Astrocyte (in vitro differentiated cells and primary cell): ENCODE measurements at regions not wholly inside any gene's neighbourhood (a gene's known extent, or its start where the extent isn't known, plus 50 kb on each side); places are given as distances from the start of the nearest gene placed in this dataset.

Experiments
- DNase-seq: peaks from one replicate; pipeline ENCODE4 v3.0.0-alpha.2; 2010; ENCODE audit warnings: low read depth
- FAIRE-seq: peaks from 2 replicates; lab custom pipeline; 2011; peaks lifted over from hg19 to GRCh38; lab: Jason Lieb, UNC
- H2AFZ ChIP-seq: 2 replicates; pipeline ENCODE4 v1.6.0; 2012; ENCODE audit warnings: low read depth, low read length, inconsistent platforms
- H3K27ac ChIP-seq: 2 replicates; pipeline ENCODE4 v1.5.1; 2011; ENCODE audit warnings: low read depth, low read length, inconsistent platforms
- H3K27me3 ChIP-seq: 2 replicates; pipeline ENCODE4 v1.6.0; 2011; ENCODE audit warnings: low read length, inconsistent platforms; ENCODE audit not compliant: insufficient read depth
- H3K36me3 ChIP-seq: 2 replicates; pipeline ENCODE4 v1.5.1; 2011; ENCODE audit warnings: low read length, inconsistent platforms; ENCODE audit not compliant: insufficient read depth
- H3K4me1 ChIP-seq: 2 replicates; pipeline ENCODE4 v1.5.1; 2011; ENCODE audit warnings: low read length, inconsistent platforms; ENCODE audit not compliant: insufficient read depth
- H3K4me2 ChIP-seq: 2 replicates; pipeline ENCODE4 v1.6.0; 2012; ENCODE audit warnings: low read length, inconsistent platforms
- H3K4me3 ChIP-seq: 2 replicates; pipeline ENCODE4 v1.5.1; 2011; ENCODE audit warnings: low read depth, mild to moderate bottlenecking, low read length, inconsistent platforms; ENCODE audit not compliant: insufficient read depth
- H3K79me2 ChIP-seq: 2 replicates; pipeline ENCODE4 v1.6.0; 2012; ENCODE audit warnings: mild to moderate bottlenecking, low read length, inconsistent platforms; ENCODE audit not compliant: insufficient read depth
- H3K9ac ChIP-seq: 2 replicates; pipeline ENCODE4 v1.6.0; 2012; ENCODE audit warnings: mild to moderate bottlenecking, low read length, inconsistent platforms
- H3K9me3 ChIP-seq: 2 replicates; pipeline ENCODE4 v1.5.1; 2012; ENCODE audit warnings: low read depth, mild to moderate bottlenecking, low read length, inconsistent platforms; ENCODE audit not compliant: insufficient read depth
- H4K20me1 ChIP-seq: 2 replicates; pipeline ENCODE4 v1.6.0; 2012; ENCODE audit warnings: low read length, inconsistent platforms; ENCODE audit not compliant: insufficient read depth
- H3K27ac Mint-ChIP-seq: one replicate; pipeline ENCODE4 v1.8.0; 2021; ENCODE audit warnings: mild to moderate bottlenecking, mixed read lengths; ENCODE audit not compliant: unreplicated experiment
- H3K27me3 Mint-ChIP-seq: one replicate; pipeline ENCODE4 v1.8.0; 2021; ENCODE audit warnings: low read depth, mixed read lengths; ENCODE audit not compliant: unreplicated experiment
- H3K36me3 Mint-ChIP-seq: one replicate; pipeline ENCODE4 v1.8.0; 2021; ENCODE audit warnings: low read depth, mixed read lengths; ENCODE audit not compliant: unreplicated experiment
- H3K4me1 Mint-ChIP-seq: one replicate; pipeline ENCODE4 v1.8.0; 2021; ENCODE audit warnings: low read depth, mixed read lengths; ENCODE audit not compliant: unreplicated experiment
- H3K4me3 Mint-ChIP-seq: one replicate; pipeline ENCODE4 v1.8.0; 2021; ENCODE audit warnings: mild to moderate bottlenecking, moderate library complexity, mixed read lengths; ENCODE audit not compliant: unreplicated experiment
- H3K9me3 Mint-ChIP-seq: one replicate; pipeline ENCODE4 v1.8.0; 2021; ENCODE audit warnings: mild to moderate bottlenecking, mixed read lengths; ENCODE audit not compliant: unreplicated experiment
- EZH2 ChIP-seq: IDR thresholded peaks from 2 replicates; pipeline ENCODE4 v1.6.1; 2012; ENCODE audit warnings: mild to moderate bottlenecking, low read length, inconsistent platforms; ENCODE audit not compliant: insufficient read depth
- TF ChIP-seq, protein P1 (sequence below): IDR thresholded peaks from 2 replicates; pipeline ENCODE4 v1.5.1; 2011; ENCODE audit warnings: low read depth, mild to moderate bottlenecking, inconsistent platforms, low read length, moderate library complexity; ENCODE audit not compliant: insufficient read depth

DNA sequence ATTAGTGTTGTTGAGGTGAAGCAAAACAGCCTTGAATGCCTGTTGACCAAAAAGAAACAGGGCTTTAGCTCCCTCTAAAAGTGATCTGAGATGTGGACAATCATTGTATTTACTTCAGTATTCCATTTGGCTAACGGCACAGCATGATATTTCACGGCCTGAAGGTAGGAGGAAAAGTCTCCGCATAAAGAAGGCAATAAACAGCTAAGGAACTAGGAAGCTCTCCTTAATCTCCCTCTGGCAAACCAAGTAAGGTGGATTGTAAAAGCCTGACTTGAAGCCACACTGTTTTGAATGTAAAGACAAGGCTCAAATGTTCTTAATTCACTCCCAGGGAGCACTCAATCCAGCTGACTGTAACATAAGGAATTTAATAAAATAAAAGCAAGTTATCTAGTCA, 160.0 kb upstream of the ZNF804B start:
- no peak overlapping the region for H3K27ac Mint-ChIP-seq
- no peaks in the 10 kb centered on the region for H3K36me3 Mint-ChIP-seq
- DNase-seq (no peak), FAIRE-seq (no peak)
- H3K4me1 Mint-ChIP-seq: no peaks in the 10 kb centered on the region
- Histone ChIP-seq H3K9me3 (no peaks in the 10 kb centered on the region), H3K36me3 (no peaks in the 10 kb centered on the region), H2AFZ (no peak overlapping the region), H3K4me3 (no peak overlapping the region), H3K9ac (no peak overlapping the region), H4K20me1 (no peaks in the 10 kb centered on the region), H3K4me2 (no peak overlapping the region), H3K27ac (no peak overlapping the region), H3K79me2 (no peaks in the 10 kb centered on the region), H3K27me3 (no peaks in the 10 kb centered on the region), H3K4me1 (no peaks in the 10 kb centered on the region)
- TF ChIP-seq, protein P1, sequence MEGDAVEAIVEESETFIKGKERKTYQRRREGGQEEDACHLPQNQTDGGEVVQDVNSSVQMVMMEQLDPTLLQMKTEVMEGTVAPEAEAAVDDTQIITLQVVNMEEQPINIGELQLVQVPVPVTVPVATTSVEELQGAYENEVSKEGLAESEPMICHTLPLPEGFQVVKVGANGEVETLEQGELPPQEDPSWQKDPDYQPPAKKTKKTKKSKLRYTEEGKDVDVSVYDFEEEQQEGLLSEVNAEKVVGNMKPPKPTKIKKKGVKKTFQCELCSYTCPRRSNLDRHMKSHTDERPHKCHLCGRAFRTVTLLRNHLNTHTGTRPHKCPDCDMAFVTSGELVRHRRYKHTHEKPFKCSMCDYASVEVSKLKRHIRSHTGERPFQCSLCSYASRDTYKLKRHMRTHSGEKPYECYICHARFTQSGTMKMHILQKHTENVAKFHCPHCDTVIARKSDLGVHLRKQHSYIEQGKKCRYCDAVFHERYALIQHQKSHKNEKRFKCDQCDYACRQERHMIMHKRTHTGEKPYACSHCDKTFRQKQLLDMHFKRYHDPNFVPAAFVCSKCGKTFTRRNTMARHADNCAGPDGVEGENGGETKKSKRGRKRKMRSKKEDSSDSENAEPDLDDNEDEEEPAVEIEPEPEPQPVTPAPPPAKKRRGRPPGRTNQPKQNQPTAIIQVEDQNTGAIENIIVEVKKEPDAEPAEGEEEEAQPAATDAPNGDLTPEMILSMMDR: no peak
- TF ChIP-seq EZH2: no peak
- H3K9me3 Mint-ChIP-seq: no peaks in the 10 kb centered on the region
- H3K4me3 Mint-ChIP-seq: no peak overlapping the region
- H3K27me3 Mint-ChIP-seq: no peaks in the 10 kb centered on the region

- Histone ChIP-seq H3K9ac (no peak overlapping the region), H3K27ac (no peak overlapping the region), H3K4me2 (no peak overlapping the region), H2AFZ (no peak overlapping the region), H3K36me3 (no peaks in the 10 kb centered on the region), H3K4me3 (no peak overlapping the region), H4K20me1 (no peaks in the 10 kb centered on the region), H3K4me1 (no peaks in the 10 kb centered on the region), H3K9me3 (no peaks in the 10 kb centered on the region), H3K79me2 (no peaks in the 10 kb centered on the region), H3K27me3 (no peaks in the 10 kb centered on the region)
- Mint-ChIP-seq H3K4me3 (no peak overlapping the region), H3K9me3 (no peaks in the 10 kb centered on the region), H3K4me1 (no peaks in the 10 kb centered on the region), H3K27ac (no peak overlapping the region), H3K36me3 (no peaks in the 10 kb centered on the region), H3K27me3 (no peaks in the 10 kb centered on the region)
- FAIRE-seq (no peak), DNase-seq (no peak)
- TF ChIP-seq EZH2: no peak
- TF ChIP-seq, protein P1: no peak
Measured at GRCh38 chr7:88597941-88598425, 161.5 kb upstream of the ZNF804B start.

- H3K79me2 ChIP-seq: no peaks in the 10 kb centered on the region
- H2AFZ ChIP-seq: no peak overlapping the region
- Mint-ChIP-seq H3K4me1 (no peaks in the 10 kb centered on the region), H3K9me3 (peaks cover 2% of the 10 kb centered on the region), H3K4me3 (no peak overlapping the region), H3K36me3 (no peaks in the 10 kb centered on the region), H3K27ac (no peak overlapping the region), H3K27me3 (no peaks in the 10 kb centered on the region)
- H3K9me3 ChIP-seq: no peaks in the 10 kb centered on the region
- H3K4me1 ChIP-seq: no peaks in the 10 kb centered on the region
- H3K36me3 ChIP-seq: no peaks in the 10 kb centered on the region
- H3K4me3 ChIP-seq: no peak overlapping the region
- H3K27ac ChIP-seq: no peak overlapping the region
- no peak for DNase-seq
- no peak for FAIRE-seq
- no peaks in the 10 kb centered on the region for H4K20me1 ChIP-seq
- no peaks in the 10 kb centered on the region for H3K27me3 ChIP-seq
- no peak overlapping the region for H3K4me2 ChIP-seq
- no peak for TF ChIP-seq EZH2
- TF ChIP-seq, protein P1: no peak
- no peak overlapping the region for H3K9ac ChIP-seq
Measured at GRCh38 chr7:88590963-88591362, 168.5 kb upstream of the ZNF804B start.
